ENCODE measurements at regions not wholly inside any gene's neighbourhood (a gene's known extent, or its start where the extent isn't known, plus 50 kb on each side); places are given as distances from the start of the nearest gene placed in this dataset.
"Not testable (repeated sequence)": the region's sequence is repeated elsewhere in the genome, so short reads cannot be mapped to it uniquely, and the experiment has no call there.

- no peak for DNase-seq
- no peaks in the 10 kb centered on the region for H3K9me3 Mint-ChIP-seq
- no peaks in the 10 kb centered on the region for H3K4me1 Mint-ChIP-seq
- no peak overlapping the region for H3K27ac Mint-ChIP-seq
- H3K27me3 Mint-ChIP-seq = no peaks in the 10 kb centered on the region
- intact Hi-C loops (cut with micrococcal nuclease) = no loop called here
- no peaks in the 10 kb centered on the region for H3K36me3 Mint-ChIP-seq (ENCODE audit: low read depth)
- no peak overlapping the region for H3K4me3 Mint-ChIP-seq
Observed at GRCh38 chr2:40997362-40997761, 545.5 kb upstream of the SLC8A1 start.

DNA sequence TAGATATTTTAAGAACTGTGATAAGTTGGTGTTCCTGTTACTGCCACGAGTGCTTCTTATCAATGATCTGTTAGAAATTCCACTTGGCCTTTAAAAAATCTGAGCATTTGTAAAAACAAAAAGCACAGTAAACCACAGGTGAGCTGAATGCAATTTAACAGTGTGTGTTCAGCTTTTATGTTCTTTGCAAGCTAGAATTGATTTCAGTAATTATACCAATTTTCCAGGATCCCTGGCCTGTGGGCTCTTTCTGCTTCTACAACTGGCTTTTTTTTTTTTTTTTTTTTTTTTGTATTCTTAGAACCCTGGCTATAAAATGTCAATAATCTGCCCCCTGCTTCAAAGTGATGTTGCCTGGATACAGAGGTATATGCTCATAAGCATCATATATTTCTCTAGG is 548.5 kb upstream of the SLC8A1 start:
- no peak for DNase-seq
- H3K27me3 Mint-ChIP-seq = no peaks in the 10 kb centered on the region
- no peaks in the 10 kb centered on the region for H3K4me1 Mint-ChIP-seq
- H3K9me3 Mint-ChIP-seq = no peaks in the 10 kb centered on the region
- no peak overlapping the region for H3K4me3 Mint-ChIP-seq
- no peaks in the 10 kb centered on the region for H3K36me3 Mint-ChIP-seq (ENCODE audit: low read depth)
- intact Hi-C loops (cut with micrococcal nuclease) = no loop called here
- no peak overlapping the region for H3K27ac Mint-ChIP-seq

GRCh38 chr2:41000906-41001305 is 549.0 kb upstream of the SLC8A1 start:
- Mint-ChIP-seq H3K36me3 (ENCODE audit: low read depth) (no peaks in the 10 kb centered on the region), H3K9me3 (no peaks in the 10 kb centered on the region), H3K4me1 (no peaks in the 10 kb centered on the region), H3K27ac (no peak overlapping the region), H3K4me3 (no peak overlapping the region), H3K27me3 (no peaks in the 10 kb centered on the region)
- DNase-seq = no peak
- intact Hi-C loops (cut with micrococcal nuclease) = no loop called here

GRCh38 chr2:41004700-41005099 is 552.8 kb upstream of the SLC8A1 start:
- no peaks in the 10 kb centered on the region for H3K9me3 Mint-ChIP-seq
- DNase-seq = no peak
- no peaks in the 10 kb centered on the region for H3K27me3 Mint-ChIP-seq
- H3K36me3 Mint-ChIP-seq (ENCODE audit: low read depth) = no peaks in the 10 kb centered on the region
- H3K27ac Mint-ChIP-seq = no peak overlapping the region
- intact Hi-C loops (cut with micrococcal nuclease) = no loop called here
- H3K4me3 Mint-ChIP-seq = no peak overlapping the region
- H3K4me1 Mint-ChIP-seq = no peaks in the 10 kb centered on the region

GRCh38 chr2:41020358-41020757 is 568.5 kb upstream of the SLC8A1 start:
- DNase-seq = no peak
- intact Hi-C loops (cut with micrococcal nuclease) = no loop called here
- H3K9me3 Mint-ChIP-seq = no peaks in the 10 kb centered on the region
- no peaks in the 10 kb centered on the region for H3K27me3 Mint-ChIP-seq
- no peak overlapping the region for H3K27ac Mint-ChIP-seq
- H3K4me1 Mint-ChIP-seq = no peaks in the 10 kb centered on the region
- no peaks in the 10 kb centered on the region for H3K36me3 Mint-ChIP-seq (ENCODE audit: low read depth)
- no peak overlapping the region for H3K4me3 Mint-ChIP-seq

GRCh38 chr2:41024816-41025215 is 572.9 kb upstream of the SLC8A1 start:
- Mint-ChIP-seq H3K27ac (no peak overlapping the region), H3K36me3 (ENCODE audit: low read depth) (no peaks in the 10 kb centered on the region), H3K4me3 (no peak overlapping the region), H3K4me1 (no peaks in the 10 kb centered on the region), H3K9me3 (no peaks in the 10 kb centered on the region), H3K27me3 (no peaks in the 10 kb centered on the region)
- DNase-seq = no peak
- intact Hi-C loops (cut with micrococcal nuclease) = no loop called here

- no peak overlapping the region for H3K4me3 Mint-ChIP-seq
- no peaks in the 10 kb centered on the region for H3K27me3 Mint-ChIP-seq
- no peaks in the 10 kb centered on the region for H3K9me3 Mint-ChIP-seq
- no peak for DNase-seq
- intact Hi-C loops (cut with micrococcal nuclease) = no loop called here
- no peak overlapping the region for H3K27ac Mint-ChIP-seq
- H3K36me3 Mint-ChIP-seq (ENCODE audit: low read depth) = no peaks in the 10 kb centered on the region
- H3K4me1 Mint-ChIP-seq = no peaks in the 10 kb centered on the region
Observed at GRCh38 chr2:41026613-41027012, 574.7 kb upstream of the SLC8A1 start.

GRCh38 chr2:41027095-41027494 is 575.2 kb upstream of the SLC8A1 start:
- Mint-ChIP-seq H3K4me3 (no peak overlapping the region), H3K27ac (no peak overlapping the region)

GRCh38 chr2:41031282-41031681 is 579.4 kb upstream of the SLC8A1 start:
- Mint-ChIP-seq H3K9me3 (no peaks in the 10 kb centered on the region), H3K27me3 (no peaks in the 10 kb centered on the region), H3K36me3 (ENCODE audit: low read depth) (no peaks in the 10 kb centered on the region), H3K4me1 (no peaks in the 10 kb centered on the region), H3K4me3 (no peak overlapping the region), H3K27ac (no peak overlapping the region)
- intact Hi-C loops (cut with micrococcal nuclease) = no loop called here
- DNase-seq = no peak

More at GRCh38 chr2:41027095-41027494, 575.2 kb upstream of the SLC8A1 start:
- Mint-ChIP-seq H3K27me3 (no peaks in the 10 kb centered on the region), H3K4me1 (no peaks in the 10 kb centered on the region), H3K36me3 (ENCODE audit: low read depth) (no peaks in the 10 kb centered on the region), H3K9me3 (no peaks in the 10 kb centered on the region)
- intact Hi-C loops (cut with micrococcal nuclease) = no loop called here
- no peak for DNase-seq

DNA sequence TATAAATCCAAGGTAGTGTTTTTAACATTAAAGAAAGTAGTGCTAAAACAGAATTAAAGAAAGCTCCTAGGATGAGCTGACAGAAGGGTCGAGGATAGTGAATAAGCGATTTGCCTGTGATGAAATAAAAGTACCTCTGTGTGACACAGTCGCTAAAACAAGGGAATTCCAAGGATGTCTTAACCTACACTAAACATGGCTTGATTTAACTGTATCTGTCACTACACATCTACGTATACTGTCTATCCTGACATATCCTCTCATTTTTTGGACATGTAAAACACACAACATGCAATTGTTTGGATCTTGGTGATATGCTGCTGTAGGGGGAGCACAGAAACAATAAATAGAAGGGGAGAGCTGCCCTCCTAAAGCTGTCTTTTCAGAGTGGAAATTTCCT is 580.8 kb upstream of the SLC8A1 start:
- Mint-ChIP-seq H3K27ac (no peak overlapping the region), H3K9me3 (no peaks in the 10 kb centered on the region), H3K27me3 (no peaks in the 10 kb centered on the region), H3K4me3 (no peak overlapping the region), H3K36me3 (ENCODE audit: low read depth) (no peaks in the 10 kb centered on the region), H3K4me1 (no peaks in the 10 kb centered on the region)
- intact Hi-C loops (cut with micrococcal nuclease) = no loop called here
- no peak for DNase-seq

- H3K4me1 Mint-ChIP-seq = no peaks in the 10 kb centered on the region
- H3K4me3 Mint-ChIP-seq = no peak overlapping the region
- no peak for DNase-seq
- intact Hi-C loops (cut with micrococcal nuclease) = no loop called here
- no peaks in the 10 kb centered on the region for H3K9me3 Mint-ChIP-seq
- no peak overlapping the region for H3K27ac Mint-ChIP-seq
- no peaks in the 10 kb centered on the region for H3K27me3 Mint-ChIP-seq
- H3K36me3 Mint-ChIP-seq (ENCODE audit: low read depth) = no peaks in the 10 kb centered on the region
Observed at GRCh38 chr2:41033127-41033526, 581.2 kb upstream of the SLC8A1 start.

DNA sequence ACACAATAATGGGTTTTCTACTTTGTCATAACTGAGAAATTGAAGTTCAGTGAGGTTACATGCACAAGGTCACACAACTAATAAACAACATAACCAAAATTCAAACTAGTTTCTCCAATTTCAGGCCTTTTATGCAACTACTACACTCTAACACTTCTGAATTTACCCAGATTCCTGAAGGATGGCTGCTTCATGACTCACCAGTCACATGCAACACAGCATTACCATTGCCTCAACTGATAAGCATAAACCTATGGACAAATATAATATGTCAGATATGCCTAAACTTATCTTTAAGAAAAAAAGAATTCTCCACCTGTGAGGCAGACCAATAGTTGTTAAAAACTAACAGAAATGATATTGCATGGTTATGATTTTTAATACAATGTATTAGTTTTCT is 586.5 kb upstream of the SLC8A1 start:
- Mint-ChIP-seq H3K27ac (no peak overlapping the region), H3K36me3 (ENCODE audit: low read depth) (no peaks in the 10 kb centered on the region), H3K4me1 (no peaks in the 10 kb centered on the region), H3K27me3 (no peaks in the 10 kb centered on the region), H3K4me3 (no peak overlapping the region), H3K9me3 (peaks cover 4% of the 10 kb centered on the region)
- DNase-seq = no peak
- intact Hi-C loops (cut with micrococcal nuclease) = no loop called here

DNA sequence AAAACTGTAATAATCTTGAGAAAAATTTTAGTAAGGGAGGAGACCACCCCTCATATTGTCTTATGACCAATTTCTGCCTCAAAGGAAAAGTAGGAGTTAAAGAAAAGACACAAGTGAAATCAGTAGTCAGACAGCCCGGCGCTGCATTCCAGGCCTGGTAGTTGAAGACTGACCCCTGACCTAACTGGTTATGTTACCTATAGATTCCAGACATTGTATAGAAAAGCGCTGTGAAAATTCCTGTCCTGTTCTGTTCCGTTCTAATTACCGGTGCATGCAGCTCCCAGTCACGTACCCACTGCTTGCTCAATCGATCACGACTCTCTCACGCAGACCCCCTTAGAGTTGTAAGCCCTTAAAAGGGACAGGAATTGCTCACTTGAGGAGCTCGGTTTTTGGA is 587.9 kb upstream of the SLC8A1 start:
- DNase-seq; H3K36me3 Mint-ChIP-seq (ENCODE audit: low read depth); H3K4me3 Mint-ChIP-seq; intact Hi-C loops (cut with micrococcal nuclease); H3K4me1 Mint-ChIP-seq; H3K27ac Mint-ChIP-seq; H3K27me3 Mint-ChIP-seq: not testable (repeated sequence)
- peaks cover 11% of the 10 kb centered on the region for H3K9me3 Mint-ChIP-seq

DNA sequence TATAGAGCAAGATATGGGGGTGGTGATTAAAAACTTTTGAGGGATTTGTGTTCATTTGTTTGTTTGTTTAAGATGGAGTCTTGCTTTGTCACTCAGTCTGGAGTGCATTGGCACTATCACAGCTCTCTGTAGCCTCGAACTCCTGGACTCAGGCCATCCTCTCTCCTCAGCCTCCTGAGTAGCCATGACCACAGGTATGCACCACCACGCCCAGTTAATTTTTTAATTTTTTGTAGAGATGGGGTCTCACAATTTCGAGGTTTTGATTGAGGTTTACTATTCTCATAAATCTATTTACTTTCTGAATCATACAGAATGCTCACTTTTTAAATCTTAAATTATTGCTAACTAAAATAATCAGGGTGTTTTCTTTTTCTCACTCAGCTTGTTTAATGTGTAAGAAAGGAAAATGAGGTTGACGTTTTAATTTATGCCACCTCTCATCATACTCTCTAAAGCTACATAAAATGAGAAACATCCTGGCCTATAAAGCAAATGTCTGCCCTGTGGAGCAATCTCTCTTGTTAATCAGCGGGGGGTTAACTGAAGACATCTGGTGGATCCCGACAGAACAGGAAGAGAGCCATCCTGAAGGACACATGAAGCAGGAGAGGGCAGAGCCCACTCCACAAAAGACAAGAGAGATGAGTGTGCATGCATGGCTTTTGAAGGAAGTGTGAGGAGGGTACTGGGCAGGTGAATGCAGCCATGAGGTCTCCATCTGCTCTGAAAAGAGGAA is 589.1 kb upstream of the SLC8A1 start:
- Mint-ChIP-seq H3K36me3 (ENCODE audit: low read depth) (no peaks in the 10 kb centered on the region), H3K4me3 (no peak overlapping the region), H3K4me1 (no peaks in the 10 kb centered on the region), H3K27me3 (no peaks in the 10 kb centered on the region), H3K27ac (no peak overlapping the region), H3K9me3 (peaks cover 11% of the 10 kb centered on the region)
- no peak for DNase-seq
- intact Hi-C loops (cut with micrococcal nuclease) = no loop called here

DNA sequence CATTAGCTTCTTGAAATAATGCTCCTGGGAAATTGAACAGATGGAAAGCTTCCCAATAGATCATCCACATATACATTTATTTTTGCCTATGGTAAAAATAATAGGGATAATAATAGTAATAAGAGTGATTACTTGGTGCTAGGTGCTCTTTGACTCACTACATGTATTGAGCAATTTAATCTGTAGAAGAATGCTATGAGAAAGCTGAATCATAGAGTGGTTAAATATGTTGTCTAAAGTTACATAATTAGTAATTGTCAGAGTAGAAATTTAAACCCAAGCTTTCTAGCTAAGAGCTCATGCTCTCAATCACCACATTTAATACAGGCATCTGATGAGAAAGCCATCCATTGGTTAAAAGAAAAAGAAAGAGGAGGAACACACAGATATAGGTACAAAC is 590.5 kb upstream of the SLC8A1 start:
- no peaks in the 10 kb centered on the region for H3K36me3 Mint-ChIP-seq (ENCODE audit: low read depth)
- H3K4me3 Mint-ChIP-seq = no peak overlapping the region
- H3K9me3 Mint-ChIP-seq = peaks cover 11% of the 10 kb centered on the region
- DNase-seq = no peak
- no peaks in the 10 kb centered on the region for H3K4me1 Mint-ChIP-seq
- intact Hi-C loops (cut with micrococcal nuclease) = no loop called here
- no peak overlapping the region for H3K27ac Mint-ChIP-seq
- H3K27me3 Mint-ChIP-seq = no peaks in the 10 kb centered on the region

All from activated CD4-positive, alpha-beta T cell treated with anti-CD3 and anti-CD28 coated beads, Interleukin-2, amount 10 ng/mL, durations not matched to agents 24 days and 14 days (primary cell).